ENCODE measurements at regions not wholly inside any gene's neighbourhood (a gene's known extent, or its start where the extent isn't known, plus 50 kb on each side); places are given as distances from the start of the nearest gene placed in this dataset.

DNA sequence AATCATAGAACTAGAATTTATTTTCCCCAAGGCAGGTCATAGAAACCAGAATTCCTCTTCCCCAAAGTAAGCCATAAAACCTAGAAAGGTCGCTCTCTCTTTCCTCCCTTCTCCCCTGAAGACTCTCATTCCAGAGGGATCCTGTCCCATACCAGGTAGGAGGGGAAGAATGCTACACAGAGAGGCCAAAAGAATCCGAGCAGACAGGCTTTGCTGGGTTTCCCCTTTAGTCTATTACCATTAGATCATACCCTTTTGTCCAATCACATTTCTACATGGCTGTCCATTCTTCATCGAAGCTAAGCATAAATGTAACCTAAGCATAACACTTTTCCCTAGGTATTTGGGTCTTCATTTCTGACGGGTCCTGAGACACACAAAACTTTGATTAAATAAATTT lies 204.5 kb downstream of the SPTSSA start:
- Mint-ChIP-seq H3K27me3 (peaks cover 8% of the 10 kb centered on the region), H3K4me3 (no peak overlapping the region), H3K27ac (no peak overlapping the region), H3K4me1 (no peaks in the 10 kb centered on the region), H3K36me3 (ENCODE audit: low read depth) (no peaks in the 10 kb centered on the region), H3K9me3 (ENCODE audit: low read depth) (no peaks in the 10 kb centered on the region)
- intact Hi-C loops (cut with DNase I, micrococcal nuclease): no loop called here
- CTCF ChIA-PET: no interaction called here
- DNase-seq: no peak
- ATAC-seq: no peak
- POLR2A ChIA-PET: interaction anchor here (0.6 kb wide), 1 partner anchor 9 kb away, joined by 4 read pairs; no protein-coding TSS in a partner anchor

DNA sequence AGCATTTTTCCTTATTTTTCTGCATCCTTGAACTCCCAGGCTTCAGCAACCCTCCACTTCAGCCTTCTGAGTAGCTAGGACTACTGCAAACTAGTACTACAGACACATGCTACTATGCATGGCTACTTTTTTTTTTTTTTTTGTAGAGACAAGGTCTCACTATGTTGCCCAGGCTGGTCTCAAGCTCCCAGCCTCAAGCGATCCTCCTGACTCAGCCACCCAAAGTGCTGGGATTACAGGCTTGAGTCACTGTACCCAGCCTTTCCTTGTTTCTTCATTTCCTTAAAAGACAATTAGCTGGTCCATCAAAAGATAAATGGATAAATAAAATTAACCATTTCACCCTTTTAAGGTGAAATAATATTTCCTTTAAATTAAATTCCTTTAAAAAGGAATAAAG lies 205.8 kb downstream of the SPTSSA start:
- POLR2A ChIA-PET: no interaction called here
- intact Hi-C loops (cut with DNase I, micrococcal nuclease): no loop called here
- Mint-ChIP-seq H3K9me3 (ENCODE audit: low read depth) (no peaks in the 10 kb centered on the region), H3K4me1 (no peaks in the 10 kb centered on the region), H3K27me3 (peaks cover 4% of the 10 kb centered on the region), H3K27ac (no peak overlapping the region), H3K4me3 (no peak overlapping the region), H3K36me3 (ENCODE audit: low read depth) (no peaks in the 10 kb centered on the region)
- CTCF ChIA-PET: no interaction called here
- ATAC-seq (no peak), DNase-seq (no peak)

DNA sequence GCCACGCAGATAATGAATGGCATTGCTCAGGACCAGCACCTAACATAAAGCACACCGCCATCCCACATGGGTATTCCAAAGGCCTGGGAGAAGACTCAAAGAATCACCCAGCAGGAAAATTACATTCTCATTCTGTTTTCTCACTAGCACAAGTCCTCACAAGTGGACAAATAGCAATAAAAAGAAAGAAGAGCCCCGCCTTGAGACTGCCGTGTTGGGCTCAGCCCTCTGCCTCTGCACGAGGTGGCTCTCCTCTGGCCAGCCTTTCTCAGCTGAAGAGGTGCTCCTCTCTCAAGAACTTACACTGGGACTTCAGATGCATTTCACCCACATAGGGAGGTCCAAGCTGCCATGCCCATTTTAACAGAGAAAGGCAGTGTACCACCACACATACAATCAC lies 207.5 kb downstream of the SPTSSA start:
- Mint-ChIP-seq H3K27me3 (peaks cover 3% of the 10 kb centered on the region), H3K4me3 (no peak overlapping the region), H3K36me3 (ENCODE audit: low read depth) (no peaks in the 10 kb centered on the region), H3K27ac (no peak overlapping the region), H3K4me1 (no peaks in the 10 kb centered on the region), H3K9me3 (ENCODE audit: low read depth) (no peaks in the 10 kb centered on the region)
- intact Hi-C loops (cut with DNase I, micrococcal nuclease): no loop called here
- ATAC-seq: no peak
- POLR2A ChIA-PET: no interaction called here
- no peak for DNase-seq
- CTCF ChIA-PET: no interaction called here

DNA sequence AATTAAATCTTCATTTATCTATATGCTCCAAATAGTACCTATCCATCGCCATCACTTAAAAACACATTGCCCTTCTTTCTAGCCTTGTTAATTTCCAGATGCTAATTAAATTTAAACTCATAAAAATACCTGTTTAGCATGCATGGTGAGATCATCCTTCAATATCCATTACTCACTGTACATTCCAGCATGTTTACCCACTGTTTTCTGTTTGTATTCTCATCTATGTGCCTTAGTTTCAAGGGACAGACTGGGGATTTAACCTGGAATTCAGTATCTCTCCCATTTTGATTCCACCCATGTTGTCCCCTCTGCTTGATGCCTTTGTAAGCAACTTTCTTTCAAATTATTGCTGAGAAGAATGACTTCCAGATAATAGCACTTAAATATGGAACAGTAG lies 208.0 kb downstream of the SPTSSA start:
- ChIA-PET POLR2A (no interaction called here), CTCF (no interaction called here)
- H3K4me1 Mint-ChIP-seq: no peaks in the 10 kb centered on the region
- no peak overlapping the region for H3K4me3 Mint-ChIP-seq
- H3K27me3 Mint-ChIP-seq: peaks cover 3% of the 10 kb centered on the region
- no peak for ATAC-seq
- no peak overlapping the region for H3K27ac Mint-ChIP-seq
- DNase-seq: no peak
- intact Hi-C loops (cut with DNase I, micrococcal nuclease): no loop called here
- no peaks in the 10 kb centered on the region for H3K9me3 Mint-ChIP-seq (ENCODE audit: low read depth)
- H3K36me3 Mint-ChIP-seq (ENCODE audit: low read depth): no peaks in the 10 kb centered on the region

DNA sequence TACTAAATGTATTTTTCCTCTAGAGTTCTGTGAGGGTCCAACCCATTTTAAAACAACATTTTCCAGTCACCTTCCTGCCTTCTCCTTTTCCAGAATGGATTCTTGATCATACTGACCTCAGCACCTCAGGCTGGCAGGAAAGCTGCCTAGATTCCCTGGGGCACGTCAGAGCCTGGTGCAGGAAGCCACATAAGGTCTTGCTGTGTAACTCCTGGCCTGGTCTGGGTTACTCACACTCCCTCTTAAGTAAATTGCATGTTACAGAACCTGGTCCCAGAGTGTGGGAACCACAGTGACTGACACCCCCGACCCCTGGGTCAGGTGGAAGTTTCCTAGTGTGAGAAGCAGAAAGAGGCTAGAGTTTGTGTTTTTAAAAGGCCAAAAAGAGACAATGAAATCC lies 209.8 kb downstream of the SPTSSA start:
- DNase-seq (no peak), ATAC-seq (no peak)
- Mint-ChIP-seq H3K9me3 (ENCODE audit: low read depth) (no peaks in the 10 kb centered on the region), H3K27me3 (no peaks in the 10 kb centered on the region), H3K27ac (no peak overlapping the region), H3K36me3 (ENCODE audit: low read depth) (no peaks in the 10 kb centered on the region), H3K4me1 (no peaks in the 10 kb centered on the region), H3K4me3 (no peak overlapping the region)
- intact Hi-C loops (cut with DNase I, micrococcal nuclease): no loop called here
- POLR2A ChIA-PET: no interaction called here
- CTCF ChIA-PET: interaction anchor here (1.0 kb wide), 1 partner anchor 10 kb away, joined by 3 read pairs; no protein-coding TSS in a partner anchor

DNA sequence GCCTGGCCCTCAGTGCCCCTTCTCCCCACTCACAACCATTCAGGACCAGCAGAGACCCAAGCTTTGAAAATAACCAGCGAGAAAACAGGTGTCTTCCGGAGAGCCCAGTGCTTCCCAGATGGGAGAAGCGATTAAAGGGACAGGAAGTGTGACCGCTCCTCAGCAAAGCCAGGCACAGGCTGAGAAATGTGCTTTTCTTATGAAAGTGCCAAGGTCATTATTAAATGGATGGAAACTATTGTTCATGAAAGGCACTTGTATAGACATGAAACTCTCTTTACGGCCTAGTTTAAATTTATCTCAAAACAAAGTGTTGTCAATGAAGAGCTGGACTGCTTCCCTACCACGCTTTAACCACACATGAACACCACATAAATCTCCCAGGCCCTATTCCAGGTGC lies 210.4 kb downstream of the SPTSSA start:
- H3K9me3 Mint-ChIP-seq (ENCODE audit: low read depth): no peaks in the 10 kb centered on the region
- intact Hi-C loops (cut with DNase I, micrococcal nuclease): no loop called here
- no peaks in the 10 kb centered on the region for H3K36me3 Mint-ChIP-seq (ENCODE audit: low read depth)
- no peak overlapping the region for H3K27ac Mint-ChIP-seq
- ChIA-PET POLR2A (no interaction called here), CTCF (interaction anchor here (1.0 kb wide), 1 partner anchor 10 kb away, joined by 3 read pairs; no protein-coding TSS in a partner anchor)
- no peak for DNase-seq
- ATAC-seq: no peak
- H3K27me3 Mint-ChIP-seq: no peaks in the 10 kb centered on the region
- H3K4me1 Mint-ChIP-seq: no peaks in the 10 kb centered on the region
- no peak overlapping the region for H3K4me3 Mint-ChIP-seq

DNA sequence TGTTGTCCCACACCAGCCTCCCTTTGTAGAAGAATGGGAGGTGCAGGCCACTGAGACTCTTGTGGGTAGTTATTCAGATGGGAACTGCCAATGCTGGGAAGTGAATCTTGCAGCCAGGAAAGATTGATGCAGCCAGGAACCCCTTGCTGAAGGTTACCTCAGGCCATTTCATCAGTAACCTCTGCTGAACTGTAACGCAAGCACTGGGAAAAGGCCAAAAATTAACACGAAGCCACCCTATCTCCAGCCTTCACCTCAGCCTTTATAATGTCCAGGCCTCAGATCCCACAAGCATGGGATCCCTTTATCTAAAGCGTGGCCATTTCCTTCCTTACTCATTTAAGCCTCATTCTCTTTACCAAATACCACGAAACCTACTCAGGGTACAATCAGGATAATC lies 211.1 kb downstream of the SPTSSA start:
- H3K4me1 Mint-ChIP-seq: no peaks in the 10 kb centered on the region
- H3K27me3 Mint-ChIP-seq: peaks cover 4% of the 10 kb centered on the region
- no peak for DNase-seq
- no peak overlapping the region for H3K27ac Mint-ChIP-seq
- H3K36me3 Mint-ChIP-seq (ENCODE audit: low read depth): no peaks in the 10 kb centered on the region
- H3K9me3 Mint-ChIP-seq (ENCODE audit: low read depth): no peaks in the 10 kb centered on the region
- ATAC-seq: no peak
- intact Hi-C loops (cut with DNase I, micrococcal nuclease): no loop called here
- H3K4me3 Mint-ChIP-seq: no peak overlapping the region
- ChIA-PET CTCF (no interaction called here), POLR2A (no interaction called here)

DNA sequence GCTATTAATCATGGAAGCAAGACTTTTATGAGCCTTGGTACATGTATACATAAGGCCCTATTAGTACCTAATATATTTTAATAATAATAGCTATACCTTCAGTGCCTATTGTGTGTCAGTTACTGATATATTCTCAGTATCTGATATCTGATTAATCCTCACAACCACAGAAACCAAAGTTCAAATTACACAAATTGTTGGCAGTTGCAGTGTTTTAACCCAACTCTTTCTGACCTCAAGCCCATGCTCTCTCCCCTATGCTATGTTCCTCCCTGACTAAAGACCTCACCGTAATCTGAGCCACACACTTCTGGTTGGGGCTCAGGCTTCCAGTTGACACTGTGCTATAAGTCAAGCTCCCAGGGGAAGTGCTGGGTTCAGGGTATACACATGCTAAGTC lies 214.4 kb downstream of the SPTSSA start:
- ATAC-seq: no peak
- H3K9me3 Mint-ChIP-seq (ENCODE audit: low read depth): no peaks in the 10 kb centered on the region
- POLR2A ChIA-PET: no interaction called here
- peaks cover 11% of the 10 kb centered on the region for H3K27me3 Mint-ChIP-seq
- DNase-seq: no peak
- H3K27ac Mint-ChIP-seq: no peak overlapping the region
- H3K4me3 Mint-ChIP-seq: no peak overlapping the region
- H3K36me3 Mint-ChIP-seq (ENCODE audit: low read depth): no peaks in the 10 kb centered on the region
- H3K4me1 Mint-ChIP-seq: no peaks in the 10 kb centered on the region
- intact Hi-C loops (cut with DNase I, micrococcal nuclease): no loop called here
- CTCF ChIA-PET: interaction anchor here (1.1 kb wide), 1 partner anchor 19 kb away, joined by 6 read pairs; no protein-coding TSS in a partner anchor

DNA sequence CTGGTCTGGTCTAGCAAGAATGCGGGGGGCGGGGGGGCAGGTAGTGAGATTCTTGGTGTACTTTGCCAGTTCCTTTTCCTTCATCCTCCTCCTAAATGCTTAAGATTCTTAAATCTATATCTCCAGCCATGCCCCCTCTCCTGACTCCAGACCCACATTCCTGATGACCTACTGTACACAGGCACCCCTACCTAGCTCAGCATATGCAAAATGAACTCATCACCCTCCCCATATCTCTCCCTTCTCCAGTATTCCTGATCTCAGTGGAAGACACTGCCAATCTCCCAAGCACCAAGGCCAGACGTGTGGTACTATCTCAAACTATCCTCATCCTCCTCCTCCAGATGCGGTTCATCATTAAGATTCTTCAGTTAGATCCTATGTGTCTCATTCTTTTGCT lies 215.8 kb downstream of the SPTSSA start:
- Mint-ChIP-seq H3K9me3 (ENCODE audit: low read depth) (no peaks in the 10 kb centered on the region), H3K27ac (no peak overlapping the region), H3K4me3 (no peak overlapping the region), H3K27me3 (peaks cover 17% of the 10 kb centered on the region), H3K4me1 (no peaks in the 10 kb centered on the region), H3K36me3 (ENCODE audit: low read depth) (no peaks in the 10 kb centered on the region)
- ChIA-PET CTCF (no interaction called here), POLR2A (no interaction called here)
- DNase-seq: no peak
- ATAC-seq: no peak
- intact Hi-C loops (cut with DNase I, micrococcal nuclease): no loop called here

DNA sequence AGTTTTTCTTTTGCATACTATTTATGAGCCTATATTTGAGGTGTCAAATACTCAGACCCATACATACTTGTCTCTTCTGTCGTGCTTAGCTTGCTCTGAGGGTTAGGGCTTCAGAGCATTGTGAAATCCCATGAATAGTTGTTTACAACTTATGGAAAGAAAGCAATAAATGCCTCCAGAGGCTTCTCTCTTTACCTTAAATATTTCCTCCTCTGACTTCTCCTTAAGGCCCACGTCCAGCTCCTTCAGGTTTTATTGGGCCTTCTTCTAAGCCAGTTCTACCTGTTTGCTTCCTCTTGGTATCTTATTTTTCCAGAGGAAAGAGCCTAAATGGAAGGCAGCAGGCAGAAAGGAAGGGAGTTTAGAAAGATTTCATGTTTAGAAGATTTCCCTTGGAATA lies 218.6 kb downstream of the SPTSSA start:
- no peak for ATAC-seq
- Mint-ChIP-seq H3K4me3 (no peak overlapping the region), H3K9me3 (ENCODE audit: low read depth) (no peaks in the 10 kb centered on the region), H3K4me1 (no peaks in the 10 kb centered on the region), H3K27ac (no peak overlapping the region), H3K36me3 (ENCODE audit: low read depth) (no peaks in the 10 kb centered on the region), H3K27me3 (peaks cover 22% of the 10 kb centered on the region)
- intact Hi-C loops (cut with DNase I, micrococcal nuclease): no loop called here
- ChIA-PET POLR2A (no interaction called here), CTCF (no interaction called here)
- DNase-seq: no peak

DNA sequence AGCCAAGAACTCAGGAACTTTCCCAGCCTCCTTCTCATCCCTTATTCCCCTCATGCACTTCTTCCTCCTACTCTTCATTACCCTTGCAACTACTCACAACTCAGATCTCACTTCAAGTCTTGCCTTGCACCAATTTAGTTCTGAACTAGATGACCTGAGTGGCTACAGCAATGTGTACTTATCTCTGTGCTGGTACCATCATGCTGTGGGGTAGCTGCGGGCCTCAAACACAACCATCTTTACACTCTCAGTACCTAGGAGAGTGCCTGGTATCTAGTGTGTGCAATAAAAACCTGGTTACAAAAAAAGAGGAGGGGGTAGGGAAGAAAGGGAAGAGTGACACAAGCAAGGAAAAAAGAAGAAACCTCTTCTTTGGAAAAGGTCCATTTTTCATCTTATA lies 219.0 kb downstream of the SPTSSA start:
- H3K36me3 Mint-ChIP-seq (ENCODE audit: low read depth): no peaks in the 10 kb centered on the region
- intact Hi-C loops (cut with DNase I, micrococcal nuclease): no loop called here
- DNase-seq (no peak), ATAC-seq (no peak)
- no peak overlapping the region for H3K27ac Mint-ChIP-seq
- H3K4me3 Mint-ChIP-seq: no peak overlapping the region
- CTCF ChIA-PET: no interaction called here
- no peaks in the 10 kb centered on the region for H3K4me1 Mint-ChIP-seq
- H3K27me3 Mint-ChIP-seq: peaks cover 22% of the 10 kb centered on the region
- POLR2A ChIA-PET: no interaction called here
- no peaks in the 10 kb centered on the region for H3K9me3 Mint-ChIP-seq (ENCODE audit: low read depth)

DNA sequence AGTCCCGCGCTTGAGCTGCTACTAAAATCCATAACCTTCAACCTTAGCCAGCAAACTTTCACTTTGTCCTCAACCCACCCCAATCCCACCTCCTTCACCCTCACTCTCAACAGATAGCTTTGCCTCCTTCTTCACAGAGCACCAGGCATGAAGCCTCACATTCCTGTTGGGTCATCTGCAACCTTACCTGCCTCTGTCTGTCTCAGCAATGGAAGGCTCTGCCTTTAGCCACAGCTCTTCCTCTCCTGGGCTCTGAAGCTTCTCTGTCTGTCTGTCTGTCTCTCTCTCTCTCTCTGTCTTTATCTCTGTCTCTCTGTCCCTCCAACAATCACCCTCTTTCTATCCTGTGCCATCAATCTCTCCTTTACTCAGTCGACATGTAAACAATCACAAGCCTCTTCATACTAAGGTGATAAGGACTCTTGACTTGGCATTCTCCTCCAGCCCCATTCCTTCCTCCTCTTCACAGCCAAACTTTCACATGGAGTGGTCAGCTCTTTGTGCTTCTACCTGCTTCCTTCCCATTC lies 220.8 kb downstream of the SPTSSA start:
- no peaks in the 10 kb centered on the region for H3K4me1 Mint-ChIP-seq
- no peak overlapping the region for H3K4me3 Mint-ChIP-seq
- H3K9me3 Mint-ChIP-seq (ENCODE audit: low read depth): no peaks in the 10 kb centered on the region
- H3K27me3 Mint-ChIP-seq: peaks cover 20% of the 10 kb centered on the region
- ChIA-PET POLR2A (no interaction called here), CTCF (interaction anchor here (0.6 to 3.1 kb wide), 3 partner anchors 11 to 15 kb away, joined by 3 to 8 read pairs (median 3); no protein-coding TSS in a partner anchor)
- ATAC-seq (no peak), DNase-seq (no peak)
- H3K27ac Mint-ChIP-seq: no peak overlapping the region
- H3K36me3 Mint-ChIP-seq (ENCODE audit: low read depth): no peaks in the 10 kb centered on the region
- intact Hi-C loops (cut with DNase I, micrococcal nuclease): no loop called here

DNA sequence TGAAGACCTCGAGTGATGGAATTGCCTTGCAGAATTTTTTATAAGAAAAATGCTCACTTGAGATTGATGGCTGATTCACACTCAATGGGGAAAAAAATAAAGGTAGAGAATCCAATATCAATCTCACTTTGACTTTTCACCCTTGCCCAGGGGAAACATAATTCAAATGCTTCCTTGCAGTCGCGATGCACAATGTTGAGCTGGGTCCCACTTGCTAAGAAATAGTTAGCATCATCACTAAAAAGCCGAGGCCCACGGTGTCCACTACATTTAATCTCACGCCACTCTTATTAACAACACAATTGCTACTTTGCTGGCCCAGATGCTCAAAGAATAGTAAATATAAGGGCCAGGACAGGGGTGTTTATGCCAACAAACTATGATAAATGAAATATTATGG lies 223.4 kb downstream of the SPTSSA start:
- intact Hi-C loops (cut with DNase I, micrococcal nuclease): no loop called here
- Mint-ChIP-seq H3K36me3 (ENCODE audit: low read depth) (no peaks in the 10 kb centered on the region), H3K4me3 (no peak overlapping the region), H3K4me1 (no peaks in the 10 kb centered on the region), H3K27ac (no peak overlapping the region), H3K9me3 (ENCODE audit: low read depth) (no peaks in the 10 kb centered on the region), H3K27me3 (peaks cover 12% of the 10 kb centered on the region)
- no peak for ATAC-seq
- ChIA-PET CTCF (interaction anchor here (2.0 kb wide), 1 partner anchor 10 kb away, joined by 8 read pairs; no protein-coding TSS in a partner anchor), POLR2A (no interaction called here)
- no peak for DNase-seq

Measured in activated CD4-positive, alpha-beta T cell treated with anti-CD3 and anti-CD28 coated beads for 36 hours (primary cell).